ENCODE measurements at regions not wholly inside any gene's neighbourhood (a gene's known extent, or its start where the extent isn't known, plus 50 kb on each side); places are given as distances from the start of the nearest gene placed in this dataset.

DNA sequence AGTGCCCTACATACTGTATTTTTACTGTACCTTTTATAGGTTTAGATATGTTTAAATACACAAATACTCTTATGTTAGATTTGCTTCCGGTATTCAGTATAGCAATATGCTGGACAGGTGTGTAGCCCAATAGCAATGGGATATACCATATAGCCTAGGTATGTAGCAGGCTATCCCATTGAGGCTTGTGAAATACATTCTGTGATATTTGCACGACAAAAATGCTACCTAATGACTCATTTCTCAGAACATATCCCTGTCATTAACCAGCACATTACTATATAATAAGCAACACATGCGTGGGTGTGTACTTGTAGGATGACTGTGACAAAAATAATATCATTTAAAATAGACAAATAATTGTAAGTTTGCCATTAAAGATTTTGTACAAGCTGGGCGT is 208.8 kb downstream of the MRPS30 start:
- no peak for TF ChIP-seq POLR2A (IDR thresholded peaks at IDR 0.05)
- TF ChIP-seq, protein P1, sequence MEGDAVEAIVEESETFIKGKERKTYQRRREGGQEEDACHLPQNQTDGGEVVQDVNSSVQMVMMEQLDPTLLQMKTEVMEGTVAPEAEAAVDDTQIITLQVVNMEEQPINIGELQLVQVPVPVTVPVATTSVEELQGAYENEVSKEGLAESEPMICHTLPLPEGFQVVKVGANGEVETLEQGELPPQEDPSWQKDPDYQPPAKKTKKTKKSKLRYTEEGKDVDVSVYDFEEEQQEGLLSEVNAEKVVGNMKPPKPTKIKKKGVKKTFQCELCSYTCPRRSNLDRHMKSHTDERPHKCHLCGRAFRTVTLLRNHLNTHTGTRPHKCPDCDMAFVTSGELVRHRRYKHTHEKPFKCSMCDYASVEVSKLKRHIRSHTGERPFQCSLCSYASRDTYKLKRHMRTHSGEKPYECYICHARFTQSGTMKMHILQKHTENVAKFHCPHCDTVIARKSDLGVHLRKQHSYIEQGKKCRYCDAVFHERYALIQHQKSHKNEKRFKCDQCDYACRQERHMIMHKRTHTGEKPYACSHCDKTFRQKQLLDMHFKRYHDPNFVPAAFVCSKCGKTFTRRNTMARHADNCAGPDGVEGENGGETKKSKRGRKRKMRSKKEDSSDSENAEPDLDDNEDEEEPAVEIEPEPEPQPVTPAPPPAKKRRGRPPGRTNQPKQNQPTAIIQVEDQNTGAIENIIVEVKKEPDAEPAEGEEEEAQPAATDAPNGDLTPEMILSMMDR (IDR thresholded peaks at IDR 0.05): no peak
